ENCODE measurements at regions not wholly inside any gene's neighbourhood (a gene's known extent, or its start where the extent isn't known, plus 50 kb on each side); places are given as distances from the start of the nearest gene placed in this dataset.

- peaks cover 6% of the 10 kb centered on the region for H3K4me1 ChIP-seq (ENCODE audit: control insufficient read depth, insufficient read depth, low read length, poor library complexity, severe bottlenecking)
- H3K27ac ChIP-seq (ENCODE audit: low read depth, low read length, severe bottlenecking): no peak overlapping the region
- H3K9me3 ChIP-seq (ENCODE audit: control insufficient read depth, low read length): no peaks in the 10 kb centered on the region
- 100% methylated on average over 1 of the region's 1 CpG; no CpG with 5 or more reads in 1 of the 2 experiments for WGBS, 2 experiments (ENCODE audit: insufficient coverage in 2 of 2)
- H3K36me3 ChIP-seq (ENCODE audit: control insufficient read depth, insufficient read depth, low read length): no peaks in the 10 kb centered on the region
- no peak overlapping the region for H3K4me3 ChIP-seq (ENCODE audit: extremely low read depth, insufficient read depth, low read length, poor library complexity, severe bottlenecking)
These were observed 203.8 kb upstream of the FAM3C start for GRCh38 chr7:121599887-121600286.

GRCh38 chr7:121595758-121596696 lies 199.9 kb upstream of the FAM3C start:
- Histone ChIP-seq H3K4me3 (ENCODE audit: extremely low read depth, insufficient read depth, low read length, poor library complexity, severe bottlenecking) (no peak overlapping the region), H3K27ac (ENCODE audit: low read depth, low read length, severe bottlenecking) (no peak overlapping the region), H3K9me3 (ENCODE audit: control insufficient read depth, low read length) (no peaks in the 10 kb centered on the region), H3K4me1 (ENCODE audit: control insufficient read depth, insufficient read depth, low read length, poor library complexity, severe bottlenecking) (no peaks in the 10 kb centered on the region), H3K36me3 (ENCODE audit: control insufficient read depth, insufficient read depth, low read length) (no peaks in the 10 kb centered on the region)
- 81 to 83% methylated on average over 2 to 4 of the region's 5 CpGs for WGBS, 2 experiments (ENCODE audit: insufficient coverage in 2 of 2)

- Histone ChIP-seq H3K4me3 (ENCODE audit: extremely low read depth, insufficient read depth, low read length, poor library complexity, severe bottlenecking) (no peak overlapping the region), H3K36me3 (ENCODE audit: control insufficient read depth, insufficient read depth, low read length) (no peaks in the 10 kb centered on the region), H3K4me1 (ENCODE audit: control insufficient read depth, insufficient read depth, low read length, poor library complexity, severe bottlenecking) (no peaks in the 10 kb centered on the region), H3K27ac (ENCODE audit: low read depth, low read length, severe bottlenecking) (no peak overlapping the region), H3K9me3 (ENCODE audit: control insufficient read depth, low read length) (no peaks in the 10 kb centered on the region)
- 94% methylated on average over 2 of the region's 3 CpGs; no CpG with 5 or more reads in 1 of the 2 experiments for WGBS, 2 experiments (ENCODE audit: insufficient coverage in 2 of 2)
These were observed 195.8 kb upstream of the FAM3C start for GRCh38 chr7:121591926-121592325.

GRCh38 chr7:121587435-121587834 lies 191.3 kb upstream of the FAM3C start:
- Histone ChIP-seq H3K9me3 (ENCODE audit: control insufficient read depth, low read length) (no peaks in the 10 kb centered on the region), H3K36me3 (ENCODE audit: control insufficient read depth, insufficient read depth, low read length) (no peaks in the 10 kb centered on the region)
- 86 to 100% methylated on average over 3 of the region's 5 CpGs for WGBS, 2 experiments (ENCODE audit: insufficient coverage in 2 of 2)

GRCh38 chr7:121582258-121582657 lies 186.2 kb upstream of the FAM3C start:
- H3K27ac ChIP-seq (ENCODE audit: low read depth, low read length, severe bottlenecking): no peak overlapping the region
- no peaks in the 10 kb centered on the region for H3K36me3 ChIP-seq (ENCODE audit: control insufficient read depth, insufficient read depth, low read length)
- no peak overlapping the region for H3K4me3 ChIP-seq (ENCODE audit: extremely low read depth, insufficient read depth, low read length, poor library complexity, severe bottlenecking)
- no peaks in the 10 kb centered on the region for H3K9me3 ChIP-seq (ENCODE audit: control insufficient read depth, low read length)
- H3K4me1 ChIP-seq (ENCODE audit: control insufficient read depth, insufficient read depth, low read length, poor library complexity, severe bottlenecking): no peaks in the 10 kb centered on the region

More at GRCh38 chr7:121587435-121587834, 191.3 kb upstream of the FAM3C start:
- Histone ChIP-seq H3K4me3 (ENCODE audit: extremely low read depth, insufficient read depth, low read length, poor library complexity, severe bottlenecking) (no peak overlapping the region), H3K27ac (ENCODE audit: low read depth, low read length, severe bottlenecking) (no peak overlapping the region), H3K4me1 (ENCODE audit: control insufficient read depth, insufficient read depth, low read length, poor library complexity, severe bottlenecking) (no peaks in the 10 kb centered on the region)

- no peaks in the 10 kb centered on the region for H3K4me1 ChIP-seq (ENCODE audit: control insufficient read depth, insufficient read depth, low read length, poor library complexity, severe bottlenecking)
- H3K9me3 ChIP-seq (ENCODE audit: control insufficient read depth, low read length): no peaks in the 10 kb centered on the region
- H3K27ac ChIP-seq (ENCODE audit: low read depth, low read length, severe bottlenecking): no peak overlapping the region
- WGBS, 2 experiments (ENCODE audit: insufficient coverage in 2 of 2): no CpG with 5 or more reads among the region's 1 CpG
- H3K4me3 ChIP-seq (ENCODE audit: extremely low read depth, insufficient read depth, low read length, poor library complexity, severe bottlenecking): no peak overlapping the region
- no peaks in the 10 kb centered on the region for H3K36me3 ChIP-seq (ENCODE audit: control insufficient read depth, insufficient read depth, low read length)
These were observed 183.5 kb upstream of the FAM3C start for GRCh38 chr7:121579639-121580038.

- Histone ChIP-seq H3K27ac (ENCODE audit: low read depth, low read length, severe bottlenecking) (no peak overlapping the region), H3K9me3 (ENCODE audit: control insufficient read depth, low read length) (no peaks in the 10 kb centered on the region), H3K4me3 (ENCODE audit: extremely low read depth, insufficient read depth, low read length, poor library complexity, severe bottlenecking) (no peak overlapping the region), H3K4me1 (ENCODE audit: control insufficient read depth, insufficient read depth, low read length, poor library complexity, severe bottlenecking) (no peaks in the 10 kb centered on the region), H3K36me3 (ENCODE audit: control insufficient read depth, insufficient read depth, low read length) (no peaks in the 10 kb centered on the region)
- WGBS, 2 experiments (ENCODE audit: insufficient coverage in 2 of 2): 92% methylated on average over 2 of the region's 3 CpGs; no CpG with 5 or more reads in 1 of the 2 experiments
These were observed 182.6 kb upstream of the FAM3C start for GRCh38 chr7:121578669-121579068.

- Histone ChIP-seq H3K27ac (ENCODE audit: low read depth, low read length, severe bottlenecking) (no peak overlapping the region), H3K36me3 (ENCODE audit: control insufficient read depth, insufficient read depth, low read length) (no peaks in the 10 kb centered on the region), H3K9me3 (ENCODE audit: control insufficient read depth, low read length) (no peaks in the 10 kb centered on the region), H3K4me3 (ENCODE audit: extremely low read depth, insufficient read depth, low read length, poor library complexity, severe bottlenecking) (no peak overlapping the region), H3K4me1 (ENCODE audit: control insufficient read depth, insufficient read depth, low read length, poor library complexity, severe bottlenecking) (no peaks in the 10 kb centered on the region)
- 75 to 85% methylated on average over 2 to 4 of the region's 6 CpGs for whole genome bisulfite sequencing, 2 experiments (ENCODE audit: insufficient coverage in 2 of 2)
These were observed 180.2 kb upstream of the FAM3C start for GRCh38 chr7:121576148-121576917.

- no peak overlapping the region for H3K4me3 ChIP-seq (ENCODE audit: extremely low read depth, insufficient read depth, low read length, poor library complexity, severe bottlenecking)
- WGBS, 2 experiments (ENCODE audit: insufficient coverage in 2 of 2): no CpG with 5 or more reads among the region's 1 CpG
- H3K4me1 ChIP-seq (ENCODE audit: control insufficient read depth, insufficient read depth, low read length, poor library complexity, severe bottlenecking): peaks cover 7% of the 10 kb centered on the region
- H3K36me3 ChIP-seq (ENCODE audit: control insufficient read depth, insufficient read depth, low read length): no peaks in the 10 kb centered on the region
- no peak overlapping the region for H3K27ac ChIP-seq (ENCODE audit: low read depth, low read length, severe bottlenecking)
- no peaks in the 10 kb centered on the region for H3K9me3 ChIP-seq (ENCODE audit: control insufficient read depth, low read length)
These were observed 179.2 kb upstream of the FAM3C start for GRCh38 chr7:121575194-121575765.

GRCh38 chr7:121574109-121574508 lies 178.0 kb upstream of the FAM3C start:
- Histone ChIP-seq H3K4me1 (ENCODE audit: control insufficient read depth, insufficient read depth, low read length, poor library complexity, severe bottlenecking) (peaks cover 12% of the 10 kb centered on the region), H3K27ac (ENCODE audit: low read depth, low read length, severe bottlenecking) (no peak overlapping the region), H3K36me3 (ENCODE audit: control insufficient read depth, insufficient read depth, low read length) (no peaks in the 10 kb centered on the region), H3K9me3 (ENCODE audit: control insufficient read depth, low read length) (no peaks in the 10 kb centered on the region), H3K4me3 (ENCODE audit: extremely low read depth, insufficient read depth, low read length, poor library complexity, severe bottlenecking) (no peak overlapping the region)

Data from mesodermal cell (in vitro differentiated cells).